ENCODE measurements at regions not wholly inside any gene's neighbourhood (a gene's known extent, or its start where the extent isn't known, plus 50 kb on each side); places are given as distances from the start of the nearest gene placed in this dataset.
A peak's percentile ranks its signal among the peaks of the same experiment; 100 is the strongest.

DNA sequence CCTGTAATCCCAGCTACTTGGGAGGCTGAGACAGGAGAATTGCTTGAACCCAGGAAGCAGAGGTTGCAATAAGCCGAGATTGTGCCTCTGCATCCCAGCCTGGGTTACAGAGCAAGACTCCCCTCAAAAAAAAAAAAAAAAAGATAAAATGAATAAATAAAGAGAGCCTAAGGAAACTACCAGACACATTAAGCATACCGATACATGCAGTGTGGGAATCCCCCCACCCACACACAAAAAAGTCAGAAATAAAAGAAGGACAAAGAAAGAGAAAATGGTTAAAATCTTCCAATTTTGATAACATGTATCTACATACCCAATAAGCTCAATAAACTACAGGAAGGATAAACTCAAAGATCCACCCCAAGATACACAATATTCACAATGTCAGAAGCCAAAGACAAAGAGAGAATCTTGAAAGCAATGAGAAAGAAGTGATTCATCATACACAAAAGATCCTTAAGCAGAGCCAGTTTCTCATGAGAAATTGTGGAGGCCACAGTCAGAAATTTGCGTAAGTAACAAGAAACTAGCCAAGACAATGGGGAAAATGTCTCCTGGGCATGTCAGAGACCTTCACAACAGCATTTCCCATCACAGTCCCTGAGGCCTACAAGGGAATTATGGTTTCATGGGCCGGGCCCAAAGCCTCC is 1197.0 kb downstream of the AMY1C start:
- H4K20me1 ChIP-seq (ENCODE audit: insufficient read depth, low read length), result no peaks in the 10 kb centered on the region
- H3K79me2 ChIP-seq (ENCODE audit: insufficient read depth, low read depth, low read length), result no peaks in the 10 kb centered on the region
- H3K36me3 ChIP-seq (ENCODE audit: insufficient read depth, low read length), result no peaks in the 10 kb centered on the region
- ChIA-PET CTCF (ENCODE audit: unreplicated experiment) (no interaction called here), POLR2A (no interaction called here)
- no peak for TF ChIP-seq EZH2phosphoT487 (IDR thresholded peaks at IDR 0.05; ENCODE audit: borderline replicate concordance, low read depth, low read length)
- H3K4me1 ChIP-seq (ENCODE audit: insufficient read depth, low read length, poor library complexity, severe bottlenecking), result no peaks in the 10 kb centered on the region
- no peak overlapping the region for H3K4me3 ChIP-seq (ENCODE audit: low read depth, low read length, poor library complexity, severe bottlenecking)
- H3K27ac ChIP-seq (ENCODE audit: low read depth, low read length, poor library complexity, severe bottlenecking), result no peak overlapping the region
- no peaks in the 10 kb centered on the region for H3K9me3 ChIP-seq (ENCODE audit: low read length)
- intact Hi-C loops (cut with micrococcal nuclease; ENCODE audit: unreplicated experiment), result no loop called here
- DNase-seq (ENCODE audit: low spot score), result no peak
- no peak overlapping the region for H3K4me2 ChIP-seq (ENCODE audit: low read length)
- no TSS peak for BruUV-seq (replicated peaks)
- peak overlapping the region; percentile 78; the same call in 1 of the 2 replicates for H2AFZ ChIP-seq (ENCODE audit: low read length)
- H3K9me2 ChIP-seq (ENCODE audit: insufficient read depth, low read length), result no peaks in the 10 kb centered on the region

DNA sequence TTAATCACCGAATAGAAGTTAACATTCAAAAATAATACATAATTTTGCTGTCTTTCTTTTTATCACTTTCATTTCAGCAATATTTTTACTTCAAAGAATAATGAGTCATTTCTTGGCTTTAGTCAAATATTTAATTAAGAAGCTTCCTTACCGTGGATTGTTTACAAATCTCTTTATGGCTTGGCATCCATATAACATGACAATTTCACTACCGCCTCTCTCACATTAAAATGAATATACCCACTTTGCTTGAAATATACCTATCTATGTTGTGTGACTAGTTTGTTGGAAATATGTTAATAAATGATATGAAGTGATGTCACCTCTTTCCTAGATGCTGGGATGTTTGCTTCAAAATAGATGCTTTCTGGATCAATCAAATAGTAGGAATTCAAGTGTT is 1203.9 kb downstream of the AMY1C start:
- Histone ChIP-seq H3K79me2 (ENCODE audit: insufficient read depth, low read depth, low read length) (no peaks in the 10 kb centered on the region), H3K4me2 (ENCODE audit: low read length) (no peak overlapping the region), H3K4me3 (ENCODE audit: low read depth, low read length, poor library complexity, severe bottlenecking) (no peak overlapping the region), H3K4me1 (ENCODE audit: insufficient read depth, low read length, poor library complexity, severe bottlenecking) (no peaks in the 10 kb centered on the region), H4K20me1 (ENCODE audit: insufficient read depth, low read length) (no peaks in the 10 kb centered on the region), H3K9me2 (ENCODE audit: insufficient read depth, low read length) (no peaks in the 10 kb centered on the region), H3K9me3 (ENCODE audit: low read length) (no peaks in the 10 kb centered on the region), H3K27ac (ENCODE audit: low read depth, low read length, poor library complexity, severe bottlenecking) (no peak overlapping the region), H3K36me3 (ENCODE audit: insufficient read depth, low read length) (no peaks in the 10 kb centered on the region), H2AFZ (ENCODE audit: low read length) (no peak overlapping the region)
- CTCF ChIA-PET (ENCODE audit: unreplicated experiment), result no interaction called here
- no peak for DNase-seq (ENCODE audit: low spot score)
- BruUV-seq (replicated peaks), result no TSS peak
- POLR2A ChIA-PET, result interaction anchor here (0.6 kb wide), 1 partner anchor 13 kb away, joined by 3 read pairs; no protein-coding TSS in a partner anchor
- TF ChIP-seq, protein P1, sequence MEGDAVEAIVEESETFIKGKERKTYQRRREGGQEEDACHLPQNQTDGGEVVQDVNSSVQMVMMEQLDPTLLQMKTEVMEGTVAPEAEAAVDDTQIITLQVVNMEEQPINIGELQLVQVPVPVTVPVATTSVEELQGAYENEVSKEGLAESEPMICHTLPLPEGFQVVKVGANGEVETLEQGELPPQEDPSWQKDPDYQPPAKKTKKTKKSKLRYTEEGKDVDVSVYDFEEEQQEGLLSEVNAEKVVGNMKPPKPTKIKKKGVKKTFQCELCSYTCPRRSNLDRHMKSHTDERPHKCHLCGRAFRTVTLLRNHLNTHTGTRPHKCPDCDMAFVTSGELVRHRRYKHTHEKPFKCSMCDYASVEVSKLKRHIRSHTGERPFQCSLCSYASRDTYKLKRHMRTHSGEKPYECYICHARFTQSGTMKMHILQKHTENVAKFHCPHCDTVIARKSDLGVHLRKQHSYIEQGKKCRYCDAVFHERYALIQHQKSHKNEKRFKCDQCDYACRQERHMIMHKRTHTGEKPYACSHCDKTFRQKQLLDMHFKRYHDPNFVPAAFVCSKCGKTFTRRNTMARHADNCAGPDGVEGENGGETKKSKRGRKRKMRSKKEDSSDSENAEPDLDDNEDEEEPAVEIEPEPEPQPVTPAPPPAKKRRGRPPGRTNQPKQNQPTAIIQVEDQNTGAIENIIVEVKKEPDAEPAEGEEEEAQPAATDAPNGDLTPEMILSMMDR (conservative IDR thresholded peaks at IDR 0.05; ENCODE audit: low read length), result no peak
- TF ChIP-seq EZH2phosphoT487 (IDR thresholded peaks at IDR 0.05; ENCODE audit: borderline replicate concordance, low read depth, low read length), result no peak
- intact Hi-C loops (cut with micrococcal nuclease; ENCODE audit: unreplicated experiment), result no loop called here

DNA sequence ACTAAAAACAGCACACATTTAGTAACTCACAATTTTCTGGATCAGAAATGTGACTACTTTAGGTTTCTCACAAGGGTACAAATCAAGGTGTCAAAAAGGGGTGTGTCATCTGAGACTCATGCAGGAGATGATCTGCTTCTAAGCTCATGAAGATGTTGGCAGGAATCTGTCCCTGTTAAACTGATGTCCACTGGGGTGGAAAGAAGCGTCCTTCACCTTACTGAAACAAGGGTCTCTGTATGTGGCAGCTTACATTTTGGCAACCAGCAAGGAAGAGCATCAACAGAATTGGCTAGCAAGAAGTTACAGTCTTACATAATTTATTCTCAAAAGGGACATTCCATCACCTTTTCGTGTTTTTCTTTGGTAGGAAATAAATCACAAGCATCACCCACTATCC is 1223.8 kb downstream of the AMY1C start:
- Histone ChIP-seq H4K20me1 (ENCODE audit: insufficient read depth, low read length) (no peaks in the 10 kb centered on the region), H3K9me2 (ENCODE audit: insufficient read depth, low read length) (no peaks in the 10 kb centered on the region; the same call in 1 of the 2 replicates), H3K9me3 (ENCODE audit: low read length) (no peaks in the 10 kb centered on the region), H3K4me3 (ENCODE audit: low read depth, low read length, poor library complexity, severe bottlenecking) (no peak overlapping the region), H3K4me2 (ENCODE audit: low read length) (no peak overlapping the region), H3K79me2 (ENCODE audit: insufficient read depth, low read depth, low read length) (no peaks in the 10 kb centered on the region), H3K27ac (ENCODE audit: low read depth, low read length, poor library complexity, severe bottlenecking) (no peak overlapping the region), H3K4me1 (ENCODE audit: insufficient read depth, low read length, poor library complexity, severe bottlenecking) (no peaks in the 10 kb centered on the region), H3K36me3 (ENCODE audit: insufficient read depth, low read length) (no peaks in the 10 kb centered on the region), H2AFZ (ENCODE audit: low read length) (0 out of 2 replicates have a peak overlapping the region, but pooled peaks have one; percentile 24)
- ChIA-PET POLR2A (interaction anchor here (1.1 kb wide), 1 partner anchor 10 kb away, joined by 3 read pairs; no protein-coding TSS in a partner anchor), CTCF (ENCODE audit: unreplicated experiment) (no interaction called here)
- DNase-seq (ENCODE audit: low spot score), result no peak
- TF ChIP-seq, protein P1 (conservative IDR thresholded peaks at IDR 0.05; ENCODE audit: low read length), result no peak
- TF ChIP-seq EZH2phosphoT487 (IDR thresholded peaks at IDR 0.05; ENCODE audit: borderline replicate concordance, low read depth, low read length), result no peak
- no TSS peak for BruUV-seq (replicated peaks)
- intact Hi-C loops (cut with micrococcal nuclease; ENCODE audit: unreplicated experiment), result no loop called here

All from OCI-LY7 (cell line).